SU-DHL-6 (cell line): ENCODE measurements at regions not wholly inside any gene's neighbourhood (a gene's known extent, or its start where the extent isn't known, plus 50 kb on each side); places are given as distances from the start of the nearest gene placed in this dataset.

Source experiments
- H2AFZ ChIP-seq: fragments of 200-600 bp; sonication (generic); 2 replicates; pipeline ENCODE4 v1.6.1; 2014; ENCODE audit warnings: low read depth, mild to moderate bottlenecking, moderate library complexity, mixed read lengths, antibody characterized with exemption, low read length; ENCODE audit not compliant: severe bottlenecking
- H3F3A ChIP-seq: fragments of 200-600 bp; shearing (Covaris generic); 2 replicates; pipeline ENCODE4 v1.6.0; 2016; ENCODE audit warnings: antibody characterized with exemption, mild to moderate bottlenecking; ENCODE audit not compliant: insufficient read depth
- H3K27ac ChIP-seq: fragments of 200-600 bp; sonication (generic); 2 replicates; pipeline ENCODE4 v1.5.1; 2016; ENCODE audit warnings: low read depth, mild to moderate bottlenecking, low read length, moderate library complexity, mixed read lengths
- H3K27me3 ChIP-seq: fragments of 200-600 bp; sonication (generic), shearing (Covaris generic); 2 replicates; pipeline ENCODE4 v1.6.0; 2014; ENCODE audit warnings: mild to moderate bottlenecking, low read length
- H3K36me3 ChIP-seq: fragments of 200-600 bp; sonication (generic); 2 replicates; pipeline ENCODE4 v1.6.1; 2014; ENCODE audit warnings: mild to moderate bottlenecking, low read length, mixed read lengths
- H3K4me2 ChIP-seq: fragments of 300-600, 200-600 bp; shearing (Covaris generic), sonication (generic); 2 replicates; pipeline ENCODE4 v1.6.0; 2014; ENCODE audit warnings: low read length, low read depth, mild to moderate bottlenecking; ENCODE audit not compliant: poor library complexity, severe bottlenecking
- H3K4me3 ChIP-seq: fragments of 200-600 bp; sonication (generic); 2 replicates; pipeline ENCODE4 v1.5.1; 2014; ENCODE audit warnings: antibody characterized with exemption, low read length, mild to moderate bottlenecking, mixed read lengths; ENCODE audit not compliant: insufficient read depth, poor library complexity, severe bottlenecking
- H3K79me2 ChIP-seq: fragments of 200-600 bp; sonication (generic); 2 replicates; pipeline ENCODE4 v1.6.1; 2014; ENCODE audit warnings: mild to moderate bottlenecking, low read length, moderate library complexity; ENCODE audit not compliant: insufficient read depth
- H3K9ac ChIP-seq: fragments of 200-600 bp; sonication (generic); 2 replicates; pipeline ENCODE4 v1.7.0; 2014; ENCODE audit warnings: mild to moderate bottlenecking, low read length
- H3K9me2 ChIP-seq: fragments of 200-600 bp; sonication (generic); replicated peaks from 2 replicates; pipeline ENCODE4 v1.6.1; 2014; ENCODE audit warnings: low read length; ENCODE audit not compliant: insufficient read depth
- H3K9me3 ChIP-seq: fragments of 200-600 bp; sonication (generic); 2 replicates; pipeline ENCODE4 v1.6.1; 2014; ENCODE audit warnings: low read length, mixed read lengths; ENCODE audit not compliant: insufficient read depth
- H4K20me1 ChIP-seq: fragments of 200-600 bp; sonication (generic); 2 replicates; pipeline ENCODE4 v1.6.1; 2014; ENCODE audit warnings: low read depth, mild to moderate bottlenecking, antibody characterized with exemption, low read length, moderate library complexity, mixed read lengths
- CTCF ChIP-seq: fragments of 200-600 bp; sonication (generic); IDR thresholded peaks from one replicate; pipeline ENCODE4 v1.5.1; 2017; ENCODE audit warnings: antibody characterized with exemption, mild to moderate bottlenecking, low read length, moderate library complexity; ENCODE audit not compliant: insufficient read depth, poor library complexity, severe bottlenecking
- EZH2phosphoT487 ChIP-seq: fragments of 200-600 bp; sonication (generic), shearing (Covaris generic); conservative IDR thresholded peaks from 2 replicates; pipeline ENCODE4 v1.6.1; 2018; ENCODE audit warnings: mild to moderate bottlenecking, antibody characterized with exemption, low read length, moderate library complexity, mixed read lengths

- H3K4me2 ChIP-seq: no peak overlapping the region
- H3K9me3 ChIP-seq: no peaks in the 10 kb centered on the region
- H2AFZ ChIP-seq: no peak overlapping the region
- no peak for TF ChIP-seq CTCF
- TF ChIP-seq EZH2phosphoT487: no peak
- no peak overlapping the region for H3K27ac ChIP-seq
- H3K79me2 ChIP-seq: no peaks in the 10 kb centered on the region
- no peaks in the 10 kb centered on the region for H3K36me3 ChIP-seq
- no peak overlapping the region for H3K4me3 ChIP-seq
- H3K9ac ChIP-seq: no peak overlapping the region
- no peaks in the 10 kb centered on the region for H4K20me1 ChIP-seq
- H3K27me3 ChIP-seq: no peaks in the 10 kb centered on the region
- no peaks in the 10 kb centered on the region for H3K9me2 ChIP-seq
- no peaks in the 10 kb centered on the region for H3F3A ChIP-seq
Measured at GRCh38 chr13:48923376-48923775, 52.3 kb upstream of the FNDC3A start.

- Histone ChIP-seq H2AFZ (no peak overlapping the region), H3K4me3 (no peak overlapping the region), H3K9me2 (no peaks in the 10 kb centered on the region), H3K4me2 (no peak overlapping the region), H3K27me3 (no peaks in the 10 kb centered on the region), H4K20me1 (no peaks in the 10 kb centered on the region), H3K36me3 (no peaks in the 10 kb centered on the region), H3K9me3 (no peaks in the 10 kb centered on the region), H3K9ac (no peak overlapping the region), H3F3A (no peaks in the 10 kb centered on the region), H3K79me2 (no peaks in the 10 kb centered on the region), H3K27ac (no peak overlapping the region)
- TF ChIP-seq EZH2phosphoT487 (no peak), CTCF (no peak)
Measured at GRCh38 chr13:48925001-48925400, 50.7 kb upstream of the FNDC3A start.
